ENCODE measurements at regions not wholly inside any gene's neighbourhood (a gene's known extent, or its start where the extent isn't known, plus 50 kb on each side); places are given as distances from the start of the nearest gene placed in this dataset.

DNA sequence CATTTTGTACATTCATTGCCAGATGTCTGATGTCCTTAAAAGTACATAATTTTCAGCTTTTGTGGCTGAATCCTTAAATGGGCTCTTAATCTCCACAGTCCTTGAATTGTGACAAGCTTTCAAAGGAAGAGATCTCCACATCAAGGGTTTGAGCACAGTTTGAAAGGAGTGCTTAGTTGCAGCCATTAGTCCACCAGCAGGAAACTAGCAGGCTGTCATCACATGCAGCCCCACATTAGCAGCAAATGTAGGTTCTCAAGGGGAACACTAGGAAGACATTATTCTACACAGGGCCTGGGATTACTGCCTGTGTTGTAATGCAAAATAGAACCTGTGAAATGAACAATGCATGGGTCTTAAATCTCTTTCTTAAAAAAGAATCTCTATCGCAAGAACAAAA is 173.2 kb downstream of the CBLL2 start:
- no peak for DNase-seq (ENCODE audit: low spot score)
- TF ChIP-seq, protein P1, sequence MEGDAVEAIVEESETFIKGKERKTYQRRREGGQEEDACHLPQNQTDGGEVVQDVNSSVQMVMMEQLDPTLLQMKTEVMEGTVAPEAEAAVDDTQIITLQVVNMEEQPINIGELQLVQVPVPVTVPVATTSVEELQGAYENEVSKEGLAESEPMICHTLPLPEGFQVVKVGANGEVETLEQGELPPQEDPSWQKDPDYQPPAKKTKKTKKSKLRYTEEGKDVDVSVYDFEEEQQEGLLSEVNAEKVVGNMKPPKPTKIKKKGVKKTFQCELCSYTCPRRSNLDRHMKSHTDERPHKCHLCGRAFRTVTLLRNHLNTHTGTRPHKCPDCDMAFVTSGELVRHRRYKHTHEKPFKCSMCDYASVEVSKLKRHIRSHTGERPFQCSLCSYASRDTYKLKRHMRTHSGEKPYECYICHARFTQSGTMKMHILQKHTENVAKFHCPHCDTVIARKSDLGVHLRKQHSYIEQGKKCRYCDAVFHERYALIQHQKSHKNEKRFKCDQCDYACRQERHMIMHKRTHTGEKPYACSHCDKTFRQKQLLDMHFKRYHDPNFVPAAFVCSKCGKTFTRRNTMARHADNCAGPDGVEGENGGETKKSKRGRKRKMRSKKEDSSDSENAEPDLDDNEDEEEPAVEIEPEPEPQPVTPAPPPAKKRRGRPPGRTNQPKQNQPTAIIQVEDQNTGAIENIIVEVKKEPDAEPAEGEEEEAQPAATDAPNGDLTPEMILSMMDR (IDR thresholded peaks at IDR 0.05; ENCODE audit: extremely low read depth, missing control alignments) = no peak

DNA sequence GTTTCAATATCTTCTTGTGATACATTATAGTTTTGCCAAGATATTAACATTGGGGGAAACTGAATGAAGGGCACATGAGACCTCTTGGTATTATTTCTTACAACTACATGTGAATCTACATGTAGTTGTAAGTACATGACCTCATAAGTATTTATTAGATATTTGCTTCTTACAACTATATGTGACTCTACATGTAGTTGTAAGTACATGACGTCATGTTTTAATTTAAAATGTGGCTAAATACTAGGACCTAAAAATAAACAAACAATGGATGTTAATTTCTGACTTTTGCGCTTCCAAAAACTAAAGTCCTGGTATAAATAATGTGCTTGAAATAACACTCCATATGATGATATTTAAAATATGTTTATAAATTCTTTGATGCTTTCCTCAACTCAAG is 190.2 kb downstream of the CBLL2 start:
- no peak for DNase-seq (ENCODE audit: low spot score)

DNA sequence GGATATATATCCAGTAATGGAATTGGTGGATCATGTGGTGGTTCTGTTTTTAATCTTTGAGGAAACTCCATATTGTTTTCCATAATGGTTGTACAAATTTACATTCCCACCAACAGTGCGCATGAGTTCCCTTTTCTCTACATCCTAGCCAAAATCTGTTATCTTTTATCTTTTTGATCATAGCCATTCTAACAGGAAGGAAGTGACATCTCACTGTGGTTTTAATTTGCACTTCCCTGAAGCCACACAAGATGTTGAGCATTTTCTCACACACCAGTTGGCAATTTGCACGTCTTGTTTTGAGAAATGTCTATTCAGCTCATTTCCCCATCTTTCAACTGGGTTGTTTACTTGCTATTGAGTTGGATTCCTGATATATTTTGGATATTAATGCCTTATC is 194.9 kb downstream of the CBLL2 start:
- no peak for DNase-seq (ENCODE audit: low spot score)

More for the DNA sequence above, 190.2 kb downstream of the CBLL2 start:
- TF ChIP-seq, protein P1 (IDR thresholded peaks at IDR 0.05; ENCODE audit: extremely low read depth, missing control alignments) = no peak

DNA sequence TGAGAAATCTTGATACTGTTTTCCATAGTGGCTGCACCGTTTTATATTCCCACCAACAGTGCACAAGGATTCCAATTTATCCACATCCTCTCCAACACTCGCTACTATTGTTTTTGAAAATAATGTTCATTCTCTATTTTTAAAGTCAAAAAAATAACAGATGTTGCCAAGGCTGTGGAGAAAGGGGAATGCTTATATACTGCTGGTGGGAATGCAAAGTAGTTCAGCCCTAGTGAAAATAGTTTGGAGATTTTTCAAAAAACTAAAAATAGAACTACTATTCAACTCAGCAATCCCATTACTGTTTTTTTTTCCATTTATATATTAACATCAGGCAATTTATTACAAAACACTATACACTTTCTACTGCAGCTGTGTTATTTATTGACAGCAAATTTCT is 208.7 kb downstream of the CBLL2 start:
- TF ChIP-seq, protein P1 (IDR thresholded peaks at IDR 0.05; ENCODE audit: extremely low read depth, missing control alignments) = no peak

More for the DNA sequence above, 194.9 kb downstream of the CBLL2 start:
- TF ChIP-seq, protein P1 (IDR thresholded peaks at IDR 0.05; ENCODE audit: extremely low read depth, missing control alignments) = no peak

DNA sequence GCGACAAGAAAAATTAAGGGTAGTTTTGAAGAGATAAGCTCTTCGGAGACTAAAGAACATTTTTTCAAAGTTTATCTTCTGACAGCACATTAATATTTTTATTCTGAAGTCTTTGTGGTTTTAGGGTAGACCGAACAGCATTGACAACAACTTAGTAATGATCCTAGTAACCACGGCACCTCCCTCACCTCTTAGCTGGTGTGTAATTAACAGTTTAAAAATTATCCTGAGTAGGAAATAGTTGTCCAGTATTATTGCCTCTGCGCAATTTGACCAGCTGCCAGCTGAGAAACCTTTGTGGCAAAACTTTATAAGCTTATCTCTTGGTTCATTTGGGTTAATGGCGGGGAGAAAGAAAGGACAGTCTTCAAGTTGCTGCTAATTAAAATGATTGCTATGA is 213.6 kb downstream of the CBLL2 start:
- no peak for DNase-seq (ENCODE audit: low spot score)
- TF ChIP-seq, protein P1 (IDR thresholded peaks at IDR 0.05; ENCODE audit: extremely low read depth, missing control alignments) = no peak

More for the DNA sequence above, 208.7 kb downstream of the CBLL2 start:
- no peak for DNase-seq (ENCODE audit: low spot score)

DNA sequence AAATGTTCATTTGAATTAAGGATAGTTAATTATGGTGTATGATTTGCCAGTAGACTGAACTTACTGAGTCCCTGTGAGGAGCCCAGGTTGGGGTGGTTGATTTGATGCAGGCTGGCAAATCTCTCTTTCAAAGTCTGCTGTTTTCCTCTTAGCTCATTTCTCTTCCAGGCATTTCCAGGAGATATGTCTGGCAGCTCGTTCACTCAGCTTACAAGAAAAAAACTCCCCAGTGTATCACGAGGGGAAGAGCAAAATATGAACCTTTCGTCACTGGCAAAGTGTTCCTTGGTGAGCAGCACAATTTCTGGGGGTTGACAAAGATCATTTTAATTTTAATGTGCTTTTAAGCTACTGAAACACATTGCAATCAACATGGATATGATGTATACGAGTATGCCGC is 244.2 kb downstream of the CBLL2 start:
- TF ChIP-seq, protein P1 (IDR thresholded peaks at IDR 0.05; ENCODE audit: extremely low read depth, missing control alignments) = no peak
- no peak for DNase-seq (ENCODE audit: low spot score)

DNA sequence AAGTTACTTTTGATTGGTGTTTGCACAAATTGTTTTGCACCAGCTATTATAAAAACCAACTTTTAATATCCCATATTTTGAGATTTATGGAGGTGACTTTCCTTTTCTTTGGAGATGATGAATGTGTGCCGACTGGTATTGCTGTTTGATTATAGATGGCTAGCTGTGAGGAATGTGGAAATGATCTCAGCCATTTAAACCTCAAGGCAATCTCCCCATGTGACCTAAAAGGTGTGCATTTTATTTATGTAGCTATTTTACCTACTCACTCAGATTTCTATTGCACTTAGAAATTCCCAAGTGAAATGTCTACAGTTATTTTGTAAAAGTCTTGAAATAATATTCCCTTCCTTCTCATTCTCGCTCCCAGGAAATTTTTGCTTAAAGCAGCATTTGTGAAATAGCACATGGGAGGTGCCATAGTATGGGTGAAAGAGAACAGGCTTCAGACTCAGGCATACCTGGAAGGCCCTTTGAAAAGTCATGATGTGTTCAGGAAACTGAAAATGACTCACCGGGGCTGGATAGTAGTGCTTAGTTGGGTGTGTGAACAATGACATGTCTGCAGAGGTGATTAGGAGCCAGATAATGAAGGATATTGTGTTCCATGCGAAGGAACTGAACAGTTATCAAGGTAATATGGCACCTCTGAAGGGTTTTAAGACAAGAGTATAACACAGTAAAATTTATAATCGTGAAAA is 247.6 kb downstream of the CBLL2 start:
- TF ChIP-seq, protein P1 (IDR thresholded peaks at IDR 0.05; ENCODE audit: extremely low read depth, missing control alignments) = no peak
- DNase-seq (ENCODE audit: low spot score) = no peak
